Prostate gland (tissue), 2 donors: ENCODE measurements at regions not wholly inside any gene's neighbourhood (a gene's known extent, or its start where the extent isn't known, plus 50 kb on each side); places are given as distances from the start of the nearest gene placed in this dataset.

ENCODE experiments used
- POLR2A ChIP-seq: fragments of 450-650 bp; IDR thresholded peaks from one replicate; pipeline ENCODE4 v1.6.1; 2016; ENCODE audit warnings: antibody characterized with exemption, mild to moderate bottlenecking
- POLR2AphosphoS5 ChIP-seq: sonication (generic); formaldehyde crosslinking; IDR thresholded peaks from one replicate; pipeline ENCODE4 v1.6.1; 2017; ENCODE audit warnings: antibody characterized with exemption
- TF ChIP-seq, protein P1 (sequence below), 4 experiments: fragments of 200-600 bp in 2 of 4; fragments of 450-650 bp in 2 of 4; sonication (generic) in 2 of 4; IDR thresholded peaks; 1 replicate in 3 of 4; 2 replicates in 1 of 4; pipeline ENCODE4 v1.5.1; 2016 to 2019; ENCODE audit warnings: antibody characterized with exemption in 4 of 4, mild to moderate bottlenecking in 2 of 4, moderate library complexity in 2 of 4

GRCh38 chr1:208314431-208314830, 70.2 kb upstream of the PLXNA2 start:
- TF ChIP-seq, protein P1, sequence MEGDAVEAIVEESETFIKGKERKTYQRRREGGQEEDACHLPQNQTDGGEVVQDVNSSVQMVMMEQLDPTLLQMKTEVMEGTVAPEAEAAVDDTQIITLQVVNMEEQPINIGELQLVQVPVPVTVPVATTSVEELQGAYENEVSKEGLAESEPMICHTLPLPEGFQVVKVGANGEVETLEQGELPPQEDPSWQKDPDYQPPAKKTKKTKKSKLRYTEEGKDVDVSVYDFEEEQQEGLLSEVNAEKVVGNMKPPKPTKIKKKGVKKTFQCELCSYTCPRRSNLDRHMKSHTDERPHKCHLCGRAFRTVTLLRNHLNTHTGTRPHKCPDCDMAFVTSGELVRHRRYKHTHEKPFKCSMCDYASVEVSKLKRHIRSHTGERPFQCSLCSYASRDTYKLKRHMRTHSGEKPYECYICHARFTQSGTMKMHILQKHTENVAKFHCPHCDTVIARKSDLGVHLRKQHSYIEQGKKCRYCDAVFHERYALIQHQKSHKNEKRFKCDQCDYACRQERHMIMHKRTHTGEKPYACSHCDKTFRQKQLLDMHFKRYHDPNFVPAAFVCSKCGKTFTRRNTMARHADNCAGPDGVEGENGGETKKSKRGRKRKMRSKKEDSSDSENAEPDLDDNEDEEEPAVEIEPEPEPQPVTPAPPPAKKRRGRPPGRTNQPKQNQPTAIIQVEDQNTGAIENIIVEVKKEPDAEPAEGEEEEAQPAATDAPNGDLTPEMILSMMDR (IDR thresholded peaks at IDR 0.05): no peak
- TF ChIP-seq POLR2A (no peak), POLR2AphosphoS5 (no peak)
